ENCODE measurements at regions not wholly inside any gene's neighbourhood (a gene's known extent, or its start where the extent isn't known, plus 50 kb on each side); places are given as distances from the start of the nearest gene placed in this dataset.

GRCh38 chr2:239522002-239522739, 121.4 kb upstream of the HDAC4 start:
- POLR2A ChIA-PET: no interaction called here
- no peak overlapping the region for H3K4me3 Mint-ChIP-seq
- CTCF ChIA-PET: no interaction called here

GRCh38 chr2:239521518-239521815, 120.6 kb upstream of the HDAC4 start:
- no peaks in the 10 kb centered on the region for H3K9me3 Mint-ChIP-seq
- H3K27ac Mint-ChIP-seq: no peak overlapping the region
- no peak for DNase-seq
- no peak overlapping the region for H3K4me3 Mint-ChIP-seq
- no peaks in the 10 kb centered on the region for H3K4me1 Mint-ChIP-seq
- no peaks in the 10 kb centered on the region for H3K27me3 Mint-ChIP-seq
- no peaks in the 10 kb centered on the region for H3K36me3 Mint-ChIP-seq (ENCODE audit: low read depth)
- CTCF ChIA-PET: no interaction called here
- POLR2A ChIA-PET: no interaction called here

More at GRCh38 chr2:239522002-239522739, 121.4 kb upstream of the HDAC4 start:
- Mint-ChIP-seq H3K36me3 (ENCODE audit: low read depth) (no peaks in the 10 kb centered on the region), H3K27ac (no peak overlapping the region), H3K27me3 (no peaks in the 10 kb centered on the region), H3K9me3 (no peaks in the 10 kb centered on the region), H3K4me1 (no peaks in the 10 kb centered on the region)
- DNase-seq: no peak

- H3K4me3 Mint-ChIP-seq: no peak overlapping the region
- H3K36me3 Mint-ChIP-seq (ENCODE audit: low read depth): no peaks in the 10 kb centered on the region
- H3K4me1 Mint-ChIP-seq: no peaks in the 10 kb centered on the region
- no peak overlapping the region for H3K27ac Mint-ChIP-seq
- no peak for DNase-seq
- CTCF ChIA-PET: no interaction called here
- no peaks in the 10 kb centered on the region for H3K9me3 Mint-ChIP-seq
- no peaks in the 10 kb centered on the region for H3K27me3 Mint-ChIP-seq
- POLR2A ChIA-PET: interaction anchor here (0.6 kb wide), 1 partner anchor 174 kb away, joined by 4 read pairs; no protein-coding TSS in a partner anchor
Measured at GRCh38 chr2:239520811-239521517, 120.1 kb upstream of the HDAC4 start.

GRCh38 chr2:239519921-239520585, 119.2 kb upstream of the HDAC4 start:
- ChIA-PET CTCF (no interaction called here), POLR2A (interaction anchor here (0.6 kb wide), 1 partner anchor 173 kb away, joined by 4 read pairs; no protein-coding TSS in a partner anchor)
- Mint-ChIP-seq H3K9me3 (no peaks in the 10 kb centered on the region), H3K4me3 (no peak overlapping the region), H3K27me3 (no peaks in the 10 kb centered on the region), H3K27ac (no peak overlapping the region), H3K4me1 (no peaks in the 10 kb centered on the region), H3K36me3 (ENCODE audit: low read depth) (no peaks in the 10 kb centered on the region)
- no peak for DNase-seq

- no peaks in the 10 kb centered on the region for H3K9me3 Mint-ChIP-seq
- no peaks in the 10 kb centered on the region for H3K36me3 Mint-ChIP-seq (ENCODE audit: low read depth)
- CTCF ChIA-PET: no interaction called here
- POLR2A ChIA-PET: no interaction called here
- DNase-seq: no peak
- no peak overlapping the region for H3K27ac Mint-ChIP-seq
- no peaks in the 10 kb centered on the region for H3K4me1 Mint-ChIP-seq
- H3K27me3 Mint-ChIP-seq: no peaks in the 10 kb centered on the region
- H3K4me3 Mint-ChIP-seq: no peak overlapping the region
Measured at GRCh38 chr2:239519089-239519920, 118.5 kb upstream of the HDAC4 start.

GRCh38 chr2:239518286-239519088, 117.7 kb upstream of the HDAC4 start:
- no peak for DNase-seq
- no peaks in the 10 kb centered on the region for H3K9me3 Mint-ChIP-seq
- ChIA-PET CTCF (no interaction called here), POLR2A (no interaction called here)
- no peaks in the 10 kb centered on the region for H3K4me1 Mint-ChIP-seq
- no peaks in the 10 kb centered on the region for H3K27me3 Mint-ChIP-seq
- no peaks in the 10 kb centered on the region for H3K36me3 Mint-ChIP-seq (ENCODE audit: low read depth)
- no peak overlapping the region for H3K4me3 Mint-ChIP-seq
- no peak overlapping the region for H3K27ac Mint-ChIP-seq

- no peaks in the 10 kb centered on the region for H3K36me3 Mint-ChIP-seq (ENCODE audit: low read depth)
- no peak overlapping the region for H3K27ac Mint-ChIP-seq
- CTCF ChIA-PET: no interaction called here
- no peaks in the 10 kb centered on the region for H3K4me1 Mint-ChIP-seq
- peaks cover 3% of the 10 kb centered on the region for H3K27me3 Mint-ChIP-seq
- H3K4me3 Mint-ChIP-seq: no peak overlapping the region
- no peak for DNase-seq
- no peaks in the 10 kb centered on the region for H3K9me3 Mint-ChIP-seq
- POLR2A ChIA-PET: no interaction called here
Measured at GRCh38 chr2:239517686-239518085, 116.9 kb upstream of the HDAC4 start.

- H3K9me3 Mint-ChIP-seq: no peaks in the 10 kb centered on the region
- ChIA-PET CTCF (no interaction called here), POLR2A (no interaction called here)
- H3K4me3 Mint-ChIP-seq: no peak overlapping the region
- no peaks in the 10 kb centered on the region for H3K36me3 Mint-ChIP-seq (ENCODE audit: low read depth)
- H3K27ac Mint-ChIP-seq: no peak overlapping the region
- H3K27me3 Mint-ChIP-seq: peaks cover 3% of the 10 kb centered on the region
- no peak for DNase-seq
- H3K4me1 Mint-ChIP-seq: no peaks in the 10 kb centered on the region
Measured at GRCh38 chr2:239516954-239517305, 116.1 kb upstream of the HDAC4 start.

GRCh38 chr2:239516286-239516953, 115.6 kb upstream of the HDAC4 start:
- Mint-ChIP-seq H3K36me3 (ENCODE audit: low read depth) (no peaks in the 10 kb centered on the region), H3K9me3 (no peaks in the 10 kb centered on the region), H3K4me3 (no peak overlapping the region), H3K27me3 (peaks cover 3% of the 10 kb centered on the region), H3K27ac (no peak overlapping the region), H3K4me1 (no peaks in the 10 kb centered on the region)
- ChIA-PET POLR2A (no interaction called here), CTCF (no interaction called here)
- no peak for DNase-seq

GRCh38 chr2:239514754-239515530, 114.1 kb upstream of the HDAC4 start:
- no peaks in the 10 kb centered on the region for H3K9me3 Mint-ChIP-seq
- DNase-seq: no peak
- H3K4me3 Mint-ChIP-seq: no peak overlapping the region
- ChIA-PET POLR2A (no interaction called here), CTCF (no interaction called here)
- H3K27me3 Mint-ChIP-seq: peaks cover 3% of the 10 kb centered on the region
- no peaks in the 10 kb centered on the region for H3K36me3 Mint-ChIP-seq (ENCODE audit: low read depth)
- H3K4me1 Mint-ChIP-seq: no peaks in the 10 kb centered on the region
- H3K27ac Mint-ChIP-seq: no peak overlapping the region

- Mint-ChIP-seq H3K4me3 (no peak overlapping the region), H3K27ac (no peak overlapping the region), H3K36me3 (ENCODE audit: low read depth) (no peaks in the 10 kb centered on the region), H3K27me3 (peaks cover 3% of the 10 kb centered on the region), H3K9me3 (no peaks in the 10 kb centered on the region), H3K4me1 (no peaks in the 10 kb centered on the region)
- ChIA-PET CTCF (no interaction called here), POLR2A (no interaction called here)
- no peak for DNase-seq
Measured at GRCh38 chr2:239512054-239512453, 111.2 kb upstream of the HDAC4 start.
